GM18861 (cell line): ENCODE measurements at regions not wholly inside any gene's neighbourhood (a gene's known extent, or its start where the extent isn't known, plus 50 kb on each side); places are given as distances from the start of the nearest gene placed in this dataset.
"Not testable (repeated sequence)": the region's sequence is repeated elsewhere in the genome, so short reads cannot be mapped to it uniquely, and the experiment has no call there.

ENCODE experiments used
- ATAC-seq: cut with Tn5 transposase; IDR thresholded peaks from one replicate; pipeline ENCODE4 v1.9.1; 2021; ENCODE audit not compliant: unreplicated experiment

GRCh38 chr18:28269750-28270149 is 92.8 kb upstream of the CDH2 start:
- no peak for ATAC-seq

GRCh38 chr18:28267878-28268625 is 91.1 kb upstream of the CDH2 start:
- no peak for ATAC-seq

- no peak for ATAC-seq
These were observed 90.3 kb upstream of the CDH2 start for GRCh38 chr18:28267276-28267675.

- ATAC-seq, result no peak
These were observed 79.2 kb upstream of the CDH2 start for GRCh38 chr18:28256166-28256565.

GRCh38 chr18:28248653-28249052 is 71.7 kb upstream of the CDH2 start:
- ATAC-seq, result no peak

GRCh38 chr18:28240626-28241025 is 63.7 kb upstream of the CDH2 start:
- ATAC-seq, result not testable (repeated sequence)

GRCh38 chr18:28236487-28236886 is 59.6 kb upstream of the CDH2 start:
- no peak for ATAC-seq
